SK-N-SH (cell line): ENCODE measurements at regions not wholly inside any gene's neighbourhood (a gene's known extent, or its start where the extent isn't known, plus 50 kb on each side); places are given as distances from the start of the nearest gene placed in this dataset.

Experiments used
- CTCF ChIA-PET: fragments of 300-600, 350-600 bp; formaldehyde crosslinking; extraction: SDS; loops from one replicate; lab custom pipeline; 2021; lab: Yijun Ruan, JAX
- POLR2A ChIA-PET: fragments of 350-600 bp; sonication (Branson Sonifier 250); formaldehyde crosslinking; extraction: SDS; loops from one replicate; lab custom pipeline; 2020; ENCODE audit warnings: antibody characterized with exemption, inconsistent platforms; lab: Yijun Ruan, JAX
- DNase-seq: peaks from one replicate; pipeline ENCODE4 v3.0.0; 2012
- H2AFZ ChIP-seq: fragments of 200-600 bp; sonication (generic); 2 replicates; pipeline ENCODE4 v1.8.1; 2016; ENCODE audit warnings: antibody characterized with exemption, mild to moderate bottlenecking, low read depth
- H3F3A ChIP-seq: fragments of 200-600 bp; sonication (generic); replicated peaks from 2 replicates; pipeline ENCODE3; 2016; ENCODE audit warnings: antibody characterized with exemption, mild to moderate bottlenecking; ENCODE audit not compliant: insufficient read depth
- H3K27ac ChIP-seq, 2 experiments: fragments of 200-500 bp in 1 of 2; fragments of 200-600 bp in 1 of 2; sonication (Bioruptor generic) in 1 of 2; sonication (generic), shearing (Covaris generic) in 1 of 2; 2 replicates each; pipeline versions ENCODE4 v1.5.1 to v1.6.1; 2014 to 2016; ENCODE audit warnings: low read depth in 2 of 2, inconsistent platforms in 1 of 2, low read length in 1 of 2, mild to moderate bottlenecking in 1 of 2, mixed read lengths in 1 of 2
- H3K27me3 ChIP-seq: fragments of 200-600 bp; sonication (generic), shearing (Covaris generic); 2 replicates; pipeline ENCODE4 v1.6.1; 2016; ENCODE audit warnings: mixed run types; ENCODE audit not compliant: insufficient read depth
- H3K36me3 ChIP-seq, 2 experiments: fragments of 200-500 bp in 1 of 2; fragments of 200-600 bp in 1 of 2; sonication (Bioruptor generic) in 1 of 2; sonication (generic) in 1 of 2; replicated peaks in 1 of 2; 2 replicates each; pipeline versions ENCODE3 to v1.5.1; 2014 to 2016; ENCODE audit warnings: low read length in 1 of 2, mild to moderate bottlenecking in 1 of 2; ENCODE audit not compliant: insufficient read depth in 2 of 2, control insufficient read depth in 1 of 2
- H3K4me1 ChIP-seq, 2 experiments: fragments of 200-500 bp in 1 of 2; fragments of 200-600 bp in 1 of 2; sonication (Bioruptor generic) in 1 of 2; sonication (generic), shearing (Covaris generic) in 1 of 2; 2 replicates each; pipeline versions ENCODE4 v1.5.1 to v1.6.1; 2014 to 2016; ENCODE audit warnings: low read depth in 1 of 2, low read length in 1 of 2, mixed run types in 1 of 2; ENCODE audit not compliant: insufficient read depth in 2 of 2, control insufficient read depth in 1 of 2
- H3K4me2 ChIP-seq: fragments of 200-600 bp; sonication (generic), shearing (Covaris generic); 2 replicates; pipeline ENCODE4 v1.6.1; 2017; ENCODE audit warnings: mixed run types
- H3K4me3 ChIP-seq, 2 experiments: fragments of 200-500 bp in 1 of 2; fragments of 200-600 bp in 1 of 2; sonication (Bioruptor generic) in 1 of 2; sonication (generic), shearing (Covaris generic) in 1 of 2; 2 replicates each; pipeline versions ENCODE4 v1.5.1 to v1.8.1; 2014 to 2016; ENCODE audit warnings: low read depth in 2 of 2, inconsistent platforms in 1 of 2, low read length in 1 of 2, mild to moderate bottlenecking in 1 of 2, mixed read lengths in 1 of 2, moderate library complexity in 1 of 2
- H3K79me2 ChIP-seq: fragments of 200-600 bp; sonication (generic); 2 replicates; pipeline ENCODE4 v1.8.1; 2017; ENCODE audit warnings: mild to moderate bottlenecking; ENCODE audit not compliant: insufficient read depth
- H3K9ac ChIP-seq: fragments of 200-600 bp; sonication (generic); 2 replicates; pipeline ENCODE4 v1.6.1; 2017; ENCODE audit warnings: mixed run types
- H3K9me2 ChIP-seq: fragments of 200-600 bp; sonication (generic); 2 replicates; pipeline ENCODE4 v1.6.1; 2017; ENCODE audit warnings: mixed run types
- H3K9me3 ChIP-seq: fragments of 200-600 bp; sonication (generic); 2 replicates; pipeline ENCODE4 v1.6.1; 2017; ENCODE audit warnings: mixed run types, mild to moderate bottlenecking, moderate library complexity
- H4K20me1 ChIP-seq: fragments of 200-600 bp; sonication (generic); 2 replicates; pipeline ENCODE4 v1.6.1; 2017; ENCODE audit warnings: mild to moderate bottlenecking, mixed run types; ENCODE audit not compliant: insufficient read depth
- CHD2 ChIP-seq: fragments of 150-350 bp; IDR thresholded peaks from 2 replicates; pipeline ENCODE4 v1.6.1; 2018; ENCODE audit warnings: low read length; ENCODE audit not compliant: partially characterized antibody
- EZH2phosphoT487 ChIP-seq: fragments of 200-600 bp; sonication (generic); IDR thresholded peaks from 2 replicates; pipeline ENCODE4 v1.6.1; 2017; ENCODE audit warnings: low read depth, mixed run types, mild to moderate bottlenecking, antibody characterized with exemption, moderate library complexity, borderline replicate concordance
- FOSL2 ChIP-seq: IDR thresholded peaks from 2 replicates; pipeline ENCODE4 v1.4.0; 2012; ENCODE audit warnings: low read depth, mild to moderate bottlenecking, moderate library complexity, borderline replicate concordance
- JUND ChIP-seq: IDR thresholded peaks from 2 replicates; pipeline ENCODE4 v1.4.0; 2012
- MAX ChIP-seq: IDR thresholded peaks from 2 replicates; pipeline ENCODE4 v1.4.0; 2012; ENCODE audit warnings: low read depth
- MEF2A ChIP-seq: IDR thresholded peaks from 2 replicates; pipeline ENCODE4 v1.4.0; 2012; ENCODE audit warnings: low read depth, borderline replicate concordance
- NFIC ChIP-seq: IDR thresholded peaks from 2 replicates; pipeline ENCODE4 v1.4.0; 2012; ENCODE audit warnings: borderline replicate concordance
- NRF1 ChIP-seq: IDR thresholded peaks from 2 replicates; pipeline ENCODE4 v1.6.1; 2012; ENCODE audit warnings: low read depth, mild to moderate bottlenecking, low read length
- POLR2AphosphoS5 ChIP-seq: IDR thresholded peaks from 2 replicates; pipeline ENCODE4 v1.6.1; 2012; ENCODE audit warnings: low read depth, low read length
- RXRA ChIP-seq: IDR thresholded peaks from 2 replicates; pipeline ENCODE4 v1.4.0; 2012; ENCODE audit warnings: low read depth, mild to moderate bottlenecking, borderline replicate concordance
- SIN3A ChIP-seq: IDR thresholded peaks from 2 replicates; pipeline ENCODE4 v1.6.1; 2012; ENCODE audit warnings: low read depth, mild to moderate bottlenecking, low read length, moderate library complexity, borderline replicate concordance
- SMC3 ChIP-seq: IDR thresholded peaks from 2 replicates; pipeline ENCODE4 v1.6.1; 2012; ENCODE audit warnings: low read depth, low read length, improper control_type of control experiment
- TAF1 ChIP-seq: IDR thresholded peaks from 2 replicates; pipeline ENCODE4 v1.6.1; 2012; ENCODE audit warnings: low read depth, mild to moderate bottlenecking, low read length, moderate library complexity, borderline replicate concordance
- TCF12 ChIP-seq: IDR thresholded peaks from 2 replicates; pipeline ENCODE4 v1.4.0; 2012
- USF1 ChIP-seq: IDR thresholded peaks from 2 replicates; pipeline ENCODE4 v1.4.0; 2012; ENCODE audit warnings: low read depth, borderline replicate concordance
- WGBS: methylation state at CpG from one replicate; pipeline ENCODE4 v1.1.6; 2017; ENCODE audit warnings: low lambda C conversion rate; 5-methylcytosine and 5-hydroxymethylcytosine counted together
- TF ChIP-seq, protein P1 (sequence below): IDR thresholded peaks from 2 replicates; pipeline ENCODE4 v1.6.1; 2012; ENCODE audit warnings: mild to moderate bottlenecking, low read depth, low read length, moderate library complexity
- TF ChIP-seq, protein P2 (sequence below): fragments of 150-350 bp; IDR thresholded peaks from 2 replicates; pipeline ENCODE4 v1.6.1; 2017; ENCODE audit warnings: antibody characterized with exemption, low read length, low read depth, borderline replicate concordance

DNA sequence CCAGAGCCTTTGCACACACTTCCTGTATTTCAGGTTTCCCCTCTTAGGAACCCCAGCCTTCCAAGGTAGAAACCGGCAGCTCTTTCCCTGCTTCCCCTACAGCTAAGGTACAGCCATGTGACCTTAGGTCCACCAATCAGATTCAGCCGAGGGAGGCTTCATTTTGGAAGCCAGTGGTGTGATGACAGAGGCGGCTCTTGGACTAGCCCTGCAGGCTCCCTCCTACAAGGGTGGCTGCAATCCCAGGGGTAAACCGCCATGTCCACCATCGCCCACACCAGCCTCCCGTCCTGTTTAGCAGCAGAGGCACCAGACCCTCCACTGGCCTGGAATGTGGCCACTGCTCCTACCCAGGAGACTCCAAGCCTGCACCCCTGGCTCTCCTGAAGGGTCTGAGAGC lies 65.6 kb downstream of the SERPINA3 start:
- DNase-seq, result no peak
- ChIA-PET CTCF (interaction anchor here (1.0 to 1.2 kb wide), 2 partner anchors 549 to 754 kb away, joined by 4 to 5 read pairs; no protein-coding TSS in a partner anchor), POLR2A (no interaction called here)
- Histone ChIP-seq H3K36me3 (no peaks in the 10 kb centered on the region), H3K27ac (no peak overlapping the region), H3K79me2 (no peaks in the 10 kb centered on the region), H3F3A (no peaks in the 10 kb centered on the region), H2AFZ (no peak overlapping the region), H3K4me3 (no peak overlapping the region), H3K9me2 (no peaks in the 10 kb centered on the region), H4K20me1 (no peaks in the 10 kb centered on the region), H3K9ac (no peak overlapping the region), H3K9me3 (no peaks in the 10 kb centered on the region), H3K4me1 (peaks cover 0 to 5% of the 10 kb centered on the region in 2 experiments; a peak in 1 of 4 replicates), H3K27me3 (no peaks in the 10 kb centered on the region), H3K4me2 (no peak overlapping the region)
- 61% methylated on average over 4 of the region's 6 CpGs for WGBS
- TF ChIP-seq FOSL2 (no peak), MAX (no peak), TCF12 (no peak), POLR2AphosphoS5 (no peak), MEF2A (no peak), NFIC (no peak), RXRA (no peak), EZH2phosphoT487 (no peak), CHD2 (no peak), USF1 (no peak; the same call in 1 of the 2 replicates), TAF1 (no peak), SMC3 (no peak), JUND (no peak), SIN3A (no peak), NRF1 (no peak)
- TF ChIP-seq, protein P1, sequence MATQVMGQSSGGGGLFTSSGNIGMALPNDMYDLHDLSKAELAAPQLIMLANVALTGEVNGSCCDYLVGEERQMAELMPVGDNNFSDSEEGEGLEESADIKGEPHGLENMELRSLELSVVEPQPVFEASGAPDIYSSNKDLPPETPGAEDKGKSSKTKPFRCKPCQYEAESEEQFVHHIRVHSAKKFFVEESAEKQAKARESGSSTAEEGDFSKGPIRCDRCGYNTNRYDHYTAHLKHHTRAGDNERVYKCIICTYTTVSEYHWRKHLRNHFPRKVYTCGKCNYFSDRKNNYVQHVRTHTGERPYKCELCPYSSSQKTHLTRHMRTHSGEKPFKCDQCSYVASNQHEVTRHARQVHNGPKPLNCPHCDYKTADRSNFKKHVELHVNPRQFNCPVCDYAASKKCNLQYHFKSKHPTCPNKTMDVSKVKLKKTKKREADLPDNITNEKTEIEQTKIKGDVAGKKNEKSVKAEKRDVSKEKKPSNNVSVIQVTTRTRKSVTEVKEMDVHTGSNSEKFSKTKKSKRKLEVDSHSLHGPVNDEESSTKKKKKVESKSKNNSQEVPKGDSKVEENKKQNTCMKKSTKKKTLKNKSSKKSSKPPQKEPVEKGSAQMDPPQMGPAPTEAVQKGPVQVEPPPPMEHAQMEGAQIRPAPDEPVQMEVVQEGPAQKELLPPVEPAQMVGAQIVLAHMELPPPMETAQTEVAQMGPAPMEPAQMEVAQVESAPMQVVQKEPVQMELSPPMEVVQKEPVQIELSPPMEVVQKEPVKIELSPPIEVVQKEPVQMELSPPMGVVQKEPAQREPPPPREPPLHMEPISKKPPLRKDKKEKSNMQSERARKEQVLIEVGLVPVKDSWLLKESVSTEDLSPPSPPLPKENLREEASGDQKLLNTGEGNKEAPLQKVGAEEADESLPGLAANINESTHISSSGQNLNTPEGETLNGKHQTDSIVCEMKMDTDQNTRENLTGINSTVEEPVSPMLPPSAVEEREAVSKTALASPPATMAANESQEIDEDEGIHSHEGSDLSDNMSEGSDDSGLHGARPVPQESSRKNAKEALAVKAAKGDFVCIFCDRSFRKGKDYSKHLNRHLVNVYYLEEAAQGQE, result no peak
- TF ChIP-seq, protein P2, sequence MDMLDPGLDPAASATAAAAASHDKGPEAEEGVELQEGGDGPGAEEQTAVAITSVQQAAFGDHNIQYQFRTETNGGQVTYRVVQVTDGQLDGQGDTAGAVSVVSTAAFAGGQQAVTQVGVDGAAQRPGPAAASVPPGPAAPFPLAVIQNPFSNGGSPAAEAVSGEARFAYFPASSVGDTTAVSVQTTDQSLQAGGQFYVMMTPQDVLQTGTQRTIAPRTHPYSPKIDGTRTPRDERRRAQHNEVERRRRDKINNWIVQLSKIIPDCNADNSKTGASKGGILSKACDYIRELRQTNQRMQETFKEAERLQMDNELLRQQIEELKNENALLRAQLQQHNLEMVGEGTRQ, result no peak
